ENCODE measurements at regions not wholly inside any gene's neighbourhood (a gene's known extent, or its start where the extent isn't known, plus 50 kb on each side); places are given as distances from the start of the nearest gene placed in this dataset.

- H3K4me3 ChIP-seq (replicated peaks; ENCODE audit: low read depth, low read length): no peak overlapping the region
- no peak for TF ChIP-seq CTCF (IDR thresholded peaks at IDR 0.05; ENCODE audit: low read length, missing control alignments)
- no peak for DNase-seq (ENCODE audit: low read depth)
These were observed 753.2 kb upstream of the TENM4 start for GRCh38 chr11:80194016-80194415.

GRCh38 chr11:80188076-80188627 lies 747.3 kb upstream of the TENM4 start:
- no peak overlapping the region for H3K4me3 ChIP-seq (replicated peaks; ENCODE audit: low read depth, low read length)
- DNase-seq (ENCODE audit: low read depth): no peak
- no peak for TF ChIP-seq CTCF (IDR thresholded peaks at IDR 0.05; ENCODE audit: low read length, missing control alignments)

GRCh38 chr11:80186692-80187091 lies 745.9 kb upstream of the TENM4 start:
- no peak for DNase-seq (ENCODE audit: low read depth)
- H3K4me3 ChIP-seq (replicated peaks; ENCODE audit: low read depth, low read length): no peak overlapping the region
- no peak for TF ChIP-seq CTCF (IDR thresholded peaks at IDR 0.05; ENCODE audit: low read length, missing control alignments)

GRCh38 chr11:80182901-80183300 lies 742.1 kb upstream of the TENM4 start:
- H3K4me3 ChIP-seq (replicated peaks; ENCODE audit: low read depth, low read length): no peak overlapping the region
- no peak for DNase-seq (ENCODE audit: low read depth)
- TF ChIP-seq CTCF (IDR thresholded peaks at IDR 0.05; ENCODE audit: low read length, missing control alignments): no peak

GRCh38 chr11:80173371-80174136 lies 732.7 kb upstream of the TENM4 start:
- H3K4me3 ChIP-seq (replicated peaks; ENCODE audit: low read depth, low read length): no peak overlapping the region
- TF ChIP-seq CTCF (IDR thresholded peaks at IDR 0.05; ENCODE audit: low read length, missing control alignments): no peak
- no peak for DNase-seq (ENCODE audit: low read depth)

GRCh38 chr11:80168796-80169195 lies 728.0 kb upstream of the TENM4 start:
- TF ChIP-seq CTCF (IDR thresholded peaks at IDR 0.05; ENCODE audit: low read length, missing control alignments): no peak
- H3K4me3 ChIP-seq (replicated peaks; ENCODE audit: low read depth, low read length): no peak overlapping the region
- no peak for DNase-seq (ENCODE audit: low read depth)

GRCh38 chr11:80167766-80168165 lies 726.9 kb upstream of the TENM4 start:
- no peak overlapping the region for H3K4me3 ChIP-seq (replicated peaks; ENCODE audit: low read depth, low read length)
- no peak for DNase-seq (ENCODE audit: low read depth)
- TF ChIP-seq CTCF (IDR thresholded peaks at IDR 0.05; ENCODE audit: low read length, missing control alignments): no peak
